Ecto neural progenitor cell (in vitro differentiated cells): ENCODE measurements at regions not wholly inside any gene's neighbourhood (a gene's known extent, or its start where the extent isn't known, plus 50 kb on each side); places are given as distances from the start of the nearest gene placed in this dataset.
"Not testable (repeated sequence)": the region's sequence is repeated elsewhere in the genome, so short reads cannot be mapped to it uniquely, and the experiment has no call there.

Source experiments
- DNase-seq: peaks from one replicate; pipeline ENCODE4 v3.0.0-alpha.2; 2018; ENCODE audit warnings: low spot score

DNA sequence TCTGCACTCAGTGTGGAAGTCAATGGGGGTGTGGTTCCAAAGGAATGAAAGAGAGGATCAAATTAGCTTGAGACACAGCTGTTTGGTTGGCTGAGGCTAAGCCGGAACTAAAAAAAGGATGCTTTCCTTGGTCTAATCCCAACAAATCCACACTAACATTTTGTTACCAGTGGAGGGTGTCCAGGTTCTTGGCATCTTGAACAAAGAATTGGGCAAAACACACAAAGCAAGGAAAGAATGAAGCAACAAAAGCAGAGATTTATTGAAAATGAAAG, 278.6 kb upstream of the PLET1 start:
- DNase-seq = not testable (repeated sequence)

- DNase-seq = no peak
Measured at GRCh38 chr11:112539741-112540140, 279.1 kb upstream of the PLET1 start.

- DNase-seq = no peak
Measured at GRCh38 chr11:112540261-112540660, 279.6 kb upstream of the PLET1 start.

GRCh38 chr11:112541140-112542046, 280.7 kb upstream of the PLET1 start:
- no peak for DNase-seq

DNA sequence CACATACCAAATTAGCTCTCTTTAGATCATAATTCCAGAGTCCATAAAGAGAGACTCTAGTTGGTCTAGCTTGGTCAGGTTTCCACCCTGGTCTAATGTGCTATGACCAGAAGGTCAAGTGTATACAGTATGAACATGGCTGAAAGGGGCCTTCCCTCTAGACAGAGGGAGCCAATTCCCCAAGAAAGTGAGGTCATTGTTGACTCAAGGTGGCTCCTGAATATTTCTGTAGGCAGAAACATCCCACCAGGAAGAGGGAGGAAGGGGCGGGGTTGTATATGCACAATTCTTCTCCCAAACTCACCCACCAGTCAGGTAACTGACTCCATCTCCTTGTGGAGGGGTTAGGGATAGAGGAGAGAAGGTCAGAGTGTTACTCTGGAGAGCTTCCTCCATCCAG, 281.8 kb upstream of the PLET1 start:
- DNase-seq = no peak

DNA sequence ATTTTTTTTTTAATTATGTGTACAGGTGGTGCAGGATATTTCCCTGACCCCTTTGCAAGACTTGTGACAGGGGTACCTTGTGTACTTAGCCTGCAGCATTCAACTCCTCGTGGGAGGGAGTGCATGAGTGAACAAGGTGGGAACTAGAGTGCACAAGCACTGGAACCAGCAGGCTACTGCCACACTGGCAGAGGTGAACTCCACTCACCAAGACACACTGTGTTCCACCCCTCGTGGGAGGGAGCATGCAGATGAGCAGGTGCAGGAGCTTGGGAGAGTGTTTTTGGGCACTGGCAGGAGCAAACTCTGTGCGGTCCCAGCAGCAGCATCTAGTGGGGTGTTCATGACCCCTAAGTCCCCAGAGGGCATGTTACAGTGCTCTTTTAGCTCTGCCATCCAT, 282.7 kb upstream of the PLET1 start:
- DNase-seq = no peak

DNA sequence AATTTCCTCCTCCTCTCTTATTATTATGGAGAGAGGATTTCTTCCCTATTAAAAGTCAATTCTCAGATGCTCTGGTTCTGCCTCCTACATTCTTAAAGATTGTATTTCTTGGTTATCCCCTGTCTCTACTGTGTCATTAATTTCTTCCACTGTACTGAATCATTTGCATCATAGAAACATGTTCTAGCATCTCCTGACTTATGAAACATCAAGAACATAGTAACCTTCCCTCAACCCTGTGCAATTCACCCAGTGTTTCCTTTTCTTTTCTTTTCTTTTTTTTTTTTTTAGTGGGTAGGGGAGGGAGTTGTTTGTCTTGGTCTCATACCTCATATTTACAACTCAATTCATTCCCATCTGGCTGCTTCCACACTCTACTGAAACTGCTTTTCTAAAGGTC, 288.0 kb upstream of the PLET1 start:
- no peak for DNase-seq

- DNase-seq = no peak
Measured at GRCh38 chr11:112553205-112553731, 292.6 kb upstream of the PLET1 start.

GRCh38 chr11:112554586-112554985, 293.9 kb upstream of the PLET1 start:
- no peak for DNase-seq

DNA sequence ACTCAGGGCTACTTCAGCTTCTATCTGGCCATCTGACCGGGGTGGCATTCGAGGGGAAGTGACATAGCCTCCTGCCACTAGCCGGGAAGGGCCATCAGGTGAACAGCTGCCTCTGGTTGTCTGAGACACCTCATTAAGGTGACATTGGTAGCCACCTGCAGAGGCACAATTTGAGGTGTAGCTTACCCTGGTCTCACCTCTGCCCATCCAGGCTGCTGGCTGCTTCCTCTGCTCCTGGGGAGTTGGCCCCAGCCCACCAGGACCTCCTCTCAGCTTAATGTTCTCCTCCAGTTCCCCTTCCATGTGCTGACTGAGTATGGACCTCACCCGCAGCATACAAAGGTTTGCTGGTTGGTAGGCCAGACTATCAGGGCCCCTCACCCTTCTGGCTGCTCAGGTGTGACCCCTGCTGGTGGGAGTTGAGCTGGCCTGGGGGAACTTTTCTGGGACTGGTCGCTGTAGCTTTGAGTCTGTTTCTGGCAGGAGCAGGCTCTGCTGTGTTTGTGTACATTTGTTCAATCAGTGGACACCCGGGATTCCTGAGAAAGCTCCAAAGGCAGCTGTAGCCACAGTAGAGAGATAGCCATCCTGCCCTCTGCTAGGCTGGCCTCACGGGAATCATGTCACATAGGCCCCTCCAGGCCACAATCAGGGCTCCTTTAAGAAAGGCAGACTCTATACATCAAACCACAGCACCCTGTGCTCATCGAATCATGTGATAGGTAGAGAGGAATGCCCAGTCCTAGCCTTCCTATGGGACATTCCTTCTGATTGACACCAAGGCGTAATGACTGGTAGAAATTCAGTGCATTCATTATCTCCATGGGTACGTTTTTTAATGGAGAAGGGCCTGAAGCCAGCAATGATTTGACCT, 295.1 kb upstream of the PLET1 start:
- DNase-seq = peak; percentile 85

GRCh38 chr11:112558691-112559090, 298.0 kb upstream of the PLET1 start:
- no peak for DNase-seq

DNA sequence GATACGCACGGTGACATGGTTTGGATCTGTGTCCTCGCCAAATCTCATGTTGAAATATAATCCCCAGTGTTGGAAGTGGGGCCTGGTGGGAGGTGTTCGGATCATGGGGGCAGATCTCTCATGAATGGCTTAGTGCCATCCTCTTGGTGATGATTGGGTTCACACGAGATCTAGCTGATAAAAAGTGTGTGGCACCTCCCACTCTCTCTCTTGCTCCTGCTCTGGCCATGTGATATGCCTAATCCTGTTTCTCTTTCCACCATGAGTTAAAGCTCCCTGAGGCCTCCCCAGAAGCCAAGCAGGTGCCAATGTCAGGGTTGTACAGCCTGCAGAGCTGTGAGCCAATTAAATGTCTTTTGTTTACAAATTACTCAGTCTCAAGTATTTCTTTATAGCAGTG, 303.1 kb upstream of the PLET1 start:
- no peak for DNase-seq

GRCh38 chr11:112564228-112564955, 303.7 kb upstream of the PLET1 start:
- no peak for DNase-seq

DNA sequence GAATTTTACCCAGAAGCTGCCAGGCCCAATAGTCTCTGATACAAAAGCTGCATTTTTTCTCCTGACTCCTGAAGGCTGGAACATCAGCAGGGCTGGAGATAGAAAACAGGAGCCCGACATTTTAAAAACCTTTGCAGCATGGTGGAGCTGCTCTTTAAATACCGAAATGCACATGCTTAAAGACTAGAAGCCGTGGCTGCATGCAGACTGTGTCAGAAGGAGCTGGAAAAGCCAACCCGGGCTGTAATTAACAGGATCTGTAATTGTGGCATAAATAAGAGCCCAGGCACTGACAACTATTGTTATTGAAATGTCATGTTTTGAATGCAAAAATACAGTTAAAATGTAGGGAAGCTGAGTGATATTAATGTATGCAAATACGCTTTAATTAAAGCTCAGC, 304.9 kb upstream of the PLET1 start:
- no peak for DNase-seq

GRCh38 chr11:112566124-112566523, 305.5 kb upstream of the PLET1 start:
- DNase-seq = no peak

- no peak for DNase-seq
Measured at GRCh38 chr11:112570333-112570732, 309.7 kb upstream of the PLET1 start.

GRCh38 chr11:112579282-112579681, 318.6 kb upstream of the PLET1 start:
- no peak for DNase-seq

DNA sequence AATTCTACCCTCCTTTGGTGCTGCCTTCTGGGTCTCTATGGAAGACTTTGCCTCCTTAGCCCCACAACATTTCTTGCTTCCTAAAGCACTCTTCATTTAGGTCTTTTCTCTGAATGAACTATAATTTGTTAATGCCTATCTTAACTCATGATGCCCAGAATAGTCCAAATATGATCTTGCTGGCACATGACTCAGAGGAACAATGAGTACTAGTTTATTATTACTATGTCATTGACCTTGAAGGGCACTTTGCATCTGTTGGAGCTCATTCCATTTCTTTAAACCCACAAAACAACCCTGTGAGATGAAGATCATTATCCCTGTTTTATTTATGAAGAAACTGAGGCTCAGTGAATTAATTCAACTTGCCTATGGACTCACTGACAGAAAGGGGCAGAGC, 320.2 kb upstream of the PLET1 start:
- no peak for DNase-seq

GRCh38 chr11:112581747-112582146, 321.1 kb upstream of the PLET1 start:
- DNase-seq = no peak

DNA sequence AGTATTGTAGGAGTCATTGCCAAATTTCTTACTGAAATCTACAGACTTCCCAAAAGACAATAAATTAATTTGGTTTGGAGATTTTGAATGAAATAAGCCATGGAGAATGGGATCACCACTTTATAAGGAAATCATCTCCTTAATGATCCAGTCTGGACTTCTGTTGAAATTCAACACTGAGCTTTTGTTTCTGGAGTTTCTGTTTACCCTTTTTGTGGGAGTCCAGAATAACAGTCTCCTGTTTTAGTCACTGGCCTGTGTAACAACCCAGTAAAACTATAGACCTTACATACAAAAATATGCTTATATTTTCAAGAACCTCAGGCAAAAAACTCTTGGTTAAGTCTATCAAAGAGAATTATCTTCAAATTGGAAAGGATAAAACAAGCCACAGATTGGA, 321.7 kb upstream of the PLET1 start:
- DNase-seq = no peak

GRCh38 chr11:112583261-112583893, 322.7 kb upstream of the PLET1 start:
- DNase-seq = no peak

- peak; percentile 50 for DNase-seq
Measured at GRCh38 chr11:112584672-112585071, 324.0 kb upstream of the PLET1 start.
